Frontal cortex (tissue), 3 donors: ENCODE measurements at regions not wholly inside any gene's neighbourhood (a gene's known extent, or its start where the extent isn't known, plus 50 kb on each side); places are given as distances from the start of the nearest gene placed in this dataset.

Experiments
- DNase-seq, 2 donors: peaks; one replicate each; pipeline ENCODE4 v3.0.0; 2012; ENCODE audit warnings: low spot score in 2 of 2
- FAIRE-seq: peaks from 2 replicates; lab custom pipeline; 2012; peaks lifted over from hg19 to GRCh38; lab: Jason Lieb, UNC
- donor health status: control.
- donor health status: control.
- donor health status: control.

- DNase-seq (no peak), FAIRE-seq (no peak)
These were observed 329.6 kb downstream of the KCTD12 start for GRCh38 chr13:76556627-76557026.

GRCh38 chr13:76552807-76553206 is 333.4 kb downstream of the KCTD12 start:
- FAIRE-seq (peak; percentile 68), DNase-seq (no peak)

- DNase-seq (no peak), FAIRE-seq (no peak)
These were observed 334.0 kb downstream of the KCTD12 start for GRCh38 chr13:76552041-76552772.

- FAIRE-seq, result no peak
- no peak for DNase-seq
These were observed 344.0 kb downstream of the KCTD12 start for GRCh38 chr13:76542176-76542575.

DNA sequence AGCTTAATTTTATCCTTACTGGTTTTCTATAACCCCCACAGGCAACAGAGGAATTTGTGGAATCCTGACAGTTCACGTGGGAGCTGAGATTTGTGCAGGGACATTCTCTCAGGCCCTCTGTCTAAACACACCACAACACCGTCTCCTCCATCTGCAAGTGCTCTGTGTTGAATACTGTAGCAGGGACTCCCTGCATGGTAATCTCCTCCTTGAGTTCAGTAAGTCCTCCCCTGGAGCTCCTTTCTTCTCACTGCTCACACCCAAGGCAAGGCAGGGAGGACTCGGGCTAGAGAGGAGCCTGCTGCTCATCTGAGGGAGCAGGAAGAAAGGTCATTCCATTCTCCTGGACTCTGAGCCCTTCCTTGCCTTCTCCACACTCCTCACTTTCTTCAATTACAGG is 348.2 kb downstream of the KCTD12 start:
- FAIRE-seq (no peak), DNase-seq (no peak)

GRCh38 chr13:76533251-76533650 is 353.0 kb downstream of the KCTD12 start:
- FAIRE-seq (no peak), DNase-seq (no peak)

GRCh38 chr13:76527041-76527440 is 359.2 kb downstream of the KCTD12 start:
- DNase-seq (no peak), FAIRE-seq (no peak)

GRCh38 chr13:76523740-76524340 is 362.4 kb downstream of the KCTD12 start:
- FAIRE-seq (no peak), DNase-seq (no peak)

GRCh38 chr13:76522083-76522755 is 364.0 kb downstream of the KCTD12 start:
- DNase-seq (no peak), FAIRE-seq (no peak)

- DNase-seq (no peak), FAIRE-seq (no peak)
These were observed 366.5 kb downstream of the KCTD12 start for GRCh38 chr13:76519685-76520084.

GRCh38 chr13:76516586-76516985 is 369.6 kb downstream of the KCTD12 start:
- FAIRE-seq (no peak), DNase-seq (no peak)

DNA sequence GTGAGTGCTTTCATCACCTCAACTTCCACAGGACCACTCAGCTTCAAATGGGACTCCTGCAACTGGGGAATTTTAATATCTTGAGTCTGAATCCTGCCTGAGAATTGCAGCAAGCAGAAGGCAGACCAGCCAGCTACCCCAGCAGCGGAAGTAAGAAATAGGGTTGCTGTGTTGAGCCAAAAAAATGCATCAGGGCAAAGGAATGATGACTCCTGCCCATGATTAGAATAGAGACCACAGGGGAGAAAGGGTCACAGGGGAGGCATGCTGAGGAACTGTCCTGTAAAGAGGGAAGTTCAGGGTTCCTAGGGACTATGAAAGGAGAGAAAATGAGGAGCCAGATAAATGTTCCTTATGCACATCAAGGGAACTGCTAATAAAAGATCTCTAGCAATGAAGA is 370.2 kb downstream of the KCTD12 start:
- DNase-seq (no peak), FAIRE-seq (no peak)

GRCh38 chr13:76512721-76513145 is 373.5 kb downstream of the KCTD12 start:
- DNase-seq (no peak), FAIRE-seq (no peak)

DNA sequence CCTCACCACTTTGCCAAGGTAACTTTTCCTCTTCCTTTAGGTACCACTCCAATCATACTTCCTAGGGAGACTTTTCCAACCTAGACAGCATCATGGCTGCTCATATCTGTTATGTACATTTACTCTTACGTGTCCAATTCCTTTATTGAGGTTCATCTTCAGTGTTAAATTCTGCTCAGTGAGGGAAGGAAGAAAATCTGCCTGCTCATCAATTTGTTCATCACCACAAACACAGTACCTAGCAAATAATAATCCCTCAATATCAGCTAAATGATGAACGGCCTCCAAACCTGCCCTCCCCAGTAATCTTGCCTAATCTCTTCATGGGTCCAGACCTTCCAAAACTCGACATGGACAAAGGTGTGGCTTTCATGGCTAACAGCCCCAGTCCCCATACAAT is 380.8 kb downstream of the KCTD12 start:
- FAIRE-seq (no peak), DNase-seq (no peak)

DNA sequence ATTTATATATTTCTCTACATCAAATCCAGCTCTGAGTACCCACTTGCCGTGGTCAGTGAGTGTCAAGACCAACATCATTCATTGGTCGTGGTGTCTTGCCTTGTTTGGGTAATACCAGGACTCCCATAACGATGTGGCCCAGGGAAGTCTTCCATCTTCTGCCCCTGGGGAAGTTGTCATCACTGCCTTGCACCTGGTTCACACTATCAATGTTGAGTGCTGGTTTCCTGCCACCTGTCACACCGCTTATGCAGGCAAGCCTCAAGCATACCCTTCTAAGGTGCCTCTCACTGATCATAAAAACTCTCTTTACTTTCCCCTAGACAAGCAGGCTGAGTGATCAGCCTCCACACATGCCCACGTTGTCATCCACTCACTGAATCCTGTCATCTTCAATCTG is 382.4 kb downstream of the KCTD12 start:
- no peak for FAIRE-seq
- DNase-seq, result no peak

GRCh38 chr13:76503291-76503690 is 382.9 kb downstream of the KCTD12 start:
- no peak for FAIRE-seq
- no peak for DNase-seq

GRCh38 chr13:76500894-76501293 is 385.3 kb downstream of the KCTD12 start:
- no peak for FAIRE-seq
- no peak for DNase-seq

DNA sequence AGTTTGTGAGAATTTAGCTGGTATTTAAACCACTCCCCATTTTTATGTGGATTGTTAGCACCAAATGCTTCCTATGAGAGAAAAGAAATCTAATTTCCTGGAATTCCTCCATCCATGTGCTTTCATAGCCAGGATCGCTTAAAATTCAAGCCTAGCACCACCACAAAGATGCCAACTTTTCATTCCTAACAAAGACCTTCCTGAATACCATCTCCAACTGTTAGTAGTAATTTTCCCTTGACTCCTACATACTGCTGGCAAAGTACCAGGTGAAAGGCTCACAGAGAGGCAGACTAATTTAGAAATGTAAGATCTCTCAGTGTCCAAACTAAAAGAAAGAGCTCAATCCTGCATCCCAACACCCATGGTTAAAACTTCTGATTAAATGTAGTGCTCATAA is 386.3 kb downstream of the KCTD12 start:
- FAIRE-seq (no peak), DNase-seq (no peak)

DNA sequence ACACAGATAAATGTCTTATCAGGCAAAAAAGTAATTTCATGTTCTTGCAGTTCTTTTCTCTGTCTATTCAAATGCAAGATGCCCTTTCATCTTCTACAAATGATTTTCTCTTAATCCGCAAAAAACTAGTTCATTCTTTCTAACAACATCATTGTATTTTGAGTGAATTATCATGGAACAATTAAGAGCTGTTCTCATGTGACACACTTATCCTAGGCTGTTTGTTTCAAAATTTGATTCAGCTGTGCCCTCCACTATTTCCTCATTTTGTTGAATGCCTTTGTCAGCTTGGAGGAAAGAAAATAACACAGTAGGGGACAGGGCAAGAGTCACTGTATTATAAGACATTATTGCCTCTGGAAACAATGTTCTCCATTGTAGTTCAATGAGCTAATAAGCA is 396.9 kb downstream of the KCTD12 start:
- FAIRE-seq (no peak), DNase-seq (no peak)

DNA sequence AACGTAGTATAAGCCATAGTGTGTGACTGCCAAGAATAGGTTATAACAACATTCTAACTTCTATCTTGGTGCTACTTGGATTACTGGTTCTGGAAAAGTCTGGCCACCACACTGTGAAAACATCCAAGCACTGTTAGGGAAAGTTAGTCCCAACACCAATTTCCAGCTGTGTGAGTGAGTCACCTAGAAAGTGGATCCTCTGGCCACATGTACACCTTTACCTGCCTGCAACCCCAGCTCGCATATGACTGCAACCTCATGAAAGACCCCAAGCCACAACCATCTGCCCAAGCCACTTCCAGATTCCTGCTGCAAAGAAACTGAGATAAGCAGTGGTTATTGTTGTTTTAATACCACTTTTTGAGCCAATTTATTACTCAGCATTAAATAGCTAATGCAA is 404.5 kb downstream of the KCTD12 start:
- FAIRE-seq (no peak), DNase-seq (no peak)

DNA sequence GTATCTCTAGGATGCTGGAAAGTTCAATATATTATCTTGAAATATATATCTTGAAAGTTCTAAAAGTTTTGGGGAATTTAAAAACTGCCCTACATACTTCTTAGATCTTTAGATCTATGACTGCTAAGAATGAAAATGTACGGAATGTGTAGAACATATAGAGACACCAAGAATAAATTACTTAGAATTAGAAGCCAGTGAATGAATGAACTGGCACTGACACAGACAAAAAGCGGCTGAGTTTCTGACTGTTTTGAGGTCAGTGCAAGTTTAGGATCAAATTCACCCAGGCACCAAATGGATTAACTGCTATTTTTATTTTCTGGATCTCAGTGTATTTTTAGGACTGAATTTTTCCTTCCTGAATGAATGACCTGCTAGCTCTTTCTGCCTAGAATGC is 411.2 kb downstream of the KCTD12 start:
- FAIRE-seq, result no peak

More for the DNA sequence above, 411.2 kb downstream of the KCTD12 start:
- DNase-seq, result no peak
